ENCODE measurements at regions not wholly inside any gene's neighbourhood (a gene's known extent, or its start where the extent isn't known, plus 50 kb on each side); places are given as distances from the start of the nearest gene placed in this dataset.

DNA sequence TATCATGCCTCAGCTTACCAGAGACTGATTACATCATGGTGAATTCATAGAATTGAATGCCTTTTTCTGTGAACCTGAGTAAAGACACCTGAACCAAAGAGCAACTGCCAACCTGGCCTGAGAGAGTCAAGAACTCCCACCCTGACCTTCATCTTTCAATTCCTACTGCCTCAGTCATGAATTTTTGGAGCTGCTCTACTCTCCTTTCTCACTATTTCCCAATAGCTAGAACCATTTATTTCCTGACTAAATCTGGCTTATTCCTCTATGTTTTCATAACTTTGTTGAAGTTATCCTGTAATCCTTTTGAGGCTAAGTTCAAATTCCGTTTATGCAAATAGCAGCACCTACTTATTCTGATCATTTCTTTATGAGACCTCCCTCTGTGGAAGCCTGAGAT is 712.4 kb upstream of the UBE2E2 start:
- H3K4me3 ChIP-seq (ENCODE audit: low read depth, low read length) = no peak overlapping the region
- no peaks in the 10 kb centered on the region for H3K36me3 ChIP-seq (ENCODE audit: control insufficient read depth in 2 of 2, insufficient read depth in 1 of 2, low read length in 2 of 2)
- TF ChIP-seq ZNF302 (tag by site-specific recombination; IDR thresholded peaks at IDR 0.05; ENCODE audit: low read depth) (no peak), ZNF121 (tag by site-specific recombination; IDR thresholded peaks at IDR 0.05) (no peak), SCRT1 (tag by site-specific recombination; IDR thresholded peaks at IDR 0.05; ENCODE audit: borderline replicate concordance) (no peak), ZNF776 (tag by site-specific recombination; IDR thresholded peaks at IDR 0.05; ENCODE audit: borderline replicate concordance) (no peak), RBAK (tag by site-specific recombination; IDR thresholded peaks at IDR 0.05) (no peak), ZNF114 (tag by site-specific recombination; IDR thresholded peaks at IDR 0.05) (no peak), REPIN1 (tag by site-specific recombination; IDR thresholded peaks at IDR 0.05; ENCODE audit: low read depth) (no peak), ZNF426 (tag by site-specific recombination; IDR thresholded peaks at IDR 0.05) (no peak), ZSCAN23 (tag by site-specific recombination; IDR thresholded peaks at IDR 0.05) (no peak), ZNF404 (tag by site-specific recombination; IDR thresholded peaks at IDR 0.05) (no peak), PRDM1 (tag by site-specific recombination; IDR thresholded peaks at IDR 0.05) (no peak), ZBTB1 (tag by site-specific recombination; IDR thresholded peaks at IDR 0.05) (no peak), ZNF324 (tag by site-specific recombination; IDR thresholded peaks at IDR 0.05) (no peak), ZBTB20 (tag by site-specific recombination; IDR thresholded peaks at IDR 0.05) (no peak), GLI2 (tag by site-specific recombination; IDR thresholded peaks at IDR 0.05; ENCODE audit: borderline replicate concordance, low read depth) (no peak), ZNF623 (tag by site-specific recombination; IDR thresholded peaks at IDR 0.05) (no peak), ZNF501 (tag by site-specific recombination; IDR thresholded peaks at IDR 0.05) (no peak)
- TF ChIP-seq, protein P1, sequence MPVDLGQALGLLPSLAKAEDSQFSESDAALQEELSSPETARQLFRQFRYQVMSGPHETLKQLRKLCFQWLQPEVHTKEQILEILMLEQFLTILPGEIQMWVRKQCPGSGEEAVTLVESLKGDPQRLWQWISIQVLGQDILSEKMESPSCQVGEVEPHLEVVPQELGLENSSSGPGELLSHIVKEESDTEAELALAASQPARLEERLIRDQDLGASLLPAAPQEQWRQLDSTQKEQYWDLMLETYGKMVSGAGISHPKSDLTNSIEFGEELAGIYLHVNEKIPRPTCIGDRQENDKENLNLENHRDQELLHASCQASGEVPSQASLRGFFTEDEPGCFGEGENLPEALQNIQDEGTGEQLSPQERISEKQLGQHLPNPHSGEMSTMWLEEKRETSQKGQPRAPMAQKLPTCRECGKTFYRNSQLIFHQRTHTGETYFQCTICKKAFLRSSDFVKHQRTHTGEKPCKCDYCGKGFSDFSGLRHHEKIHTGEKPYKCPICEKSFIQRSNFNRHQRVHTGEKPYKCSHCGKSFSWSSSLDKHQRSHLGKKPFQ (tag by site-specific recombination; IDR thresholded peaks at IDR 0.05) = no peak
- TF ChIP-seq, protein P2, sequence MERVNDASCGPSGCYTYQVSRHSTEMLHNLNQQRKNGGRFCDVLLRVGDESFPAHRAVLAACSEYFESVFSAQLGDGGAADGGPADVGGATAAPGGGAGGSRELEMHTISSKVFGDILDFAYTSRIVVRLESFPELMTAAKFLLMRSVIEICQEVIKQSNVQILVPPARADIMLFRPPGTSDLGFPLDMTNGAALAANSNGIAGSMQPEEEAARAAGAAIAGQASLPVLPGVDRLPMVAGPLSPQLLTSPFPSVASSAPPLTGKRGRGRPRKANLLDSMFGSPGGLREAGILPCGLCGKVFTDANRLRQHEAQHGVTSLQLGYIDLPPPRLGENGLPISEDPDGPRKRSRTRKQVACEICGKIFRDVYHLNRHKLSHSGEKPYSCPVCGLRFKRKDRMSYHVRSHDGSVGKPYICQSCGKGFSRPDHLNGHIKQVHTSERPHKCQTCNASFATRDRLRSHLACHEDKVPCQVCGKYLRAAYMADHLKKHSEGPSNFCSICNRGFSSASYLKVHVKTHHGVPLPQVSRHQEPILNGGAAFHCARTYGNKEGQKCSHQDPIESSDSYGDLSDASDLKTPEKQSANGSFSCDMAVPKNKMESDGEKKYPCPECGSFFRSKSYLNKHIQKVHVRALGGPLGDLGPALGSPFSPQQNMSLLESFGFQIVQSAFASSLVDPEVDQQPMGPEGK (tag by site-specific recombination; IDR thresholded peaks at IDR 0.05) = no peak
- TF ChIP-seq, protein P3, sequence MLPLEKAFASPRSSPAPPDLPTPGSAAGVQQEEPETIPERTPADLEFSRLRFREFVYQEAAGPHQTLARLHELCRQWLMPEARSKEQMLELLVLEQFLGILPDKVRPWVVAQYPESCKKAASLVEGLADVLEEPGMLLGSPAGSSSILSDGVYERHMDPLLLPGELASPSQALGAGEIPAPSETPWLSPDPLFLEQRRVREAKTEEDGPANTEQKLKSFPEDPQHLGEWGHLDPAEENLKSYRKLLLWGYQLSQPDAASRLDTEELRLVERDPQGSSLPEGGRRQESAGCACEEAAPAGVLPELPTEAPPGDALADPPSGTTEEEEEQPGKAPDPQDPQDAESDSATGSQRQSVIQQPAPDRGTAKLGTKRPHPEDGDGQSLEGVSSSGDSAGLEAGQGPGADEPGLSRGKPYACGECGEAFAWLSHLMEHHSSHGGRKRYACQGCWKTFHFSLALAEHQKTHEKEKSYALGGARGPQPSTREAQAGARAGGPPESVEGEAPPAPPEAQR (tag by site-specific recombination; IDR thresholded peaks at IDR 0.05) = no peak
- POLR2A ChIA-PET = no interaction called here
- H3K4me1 ChIP-seq (ENCODE audit: control insufficient read depth, insufficient read depth, low read length) = no peaks in the 10 kb centered on the region
- CTCF ChIA-PET = no interaction called here
- H3K9me3 ChIP-seq (ENCODE audit: control insufficient read depth, insufficient read depth, low read depth, low read length) = no peaks in the 10 kb centered on the region
- no peak overlapping the region for H3K27ac ChIP-seq (ENCODE audit: extremely low read depth, low read depth, low read length)

DNA sequence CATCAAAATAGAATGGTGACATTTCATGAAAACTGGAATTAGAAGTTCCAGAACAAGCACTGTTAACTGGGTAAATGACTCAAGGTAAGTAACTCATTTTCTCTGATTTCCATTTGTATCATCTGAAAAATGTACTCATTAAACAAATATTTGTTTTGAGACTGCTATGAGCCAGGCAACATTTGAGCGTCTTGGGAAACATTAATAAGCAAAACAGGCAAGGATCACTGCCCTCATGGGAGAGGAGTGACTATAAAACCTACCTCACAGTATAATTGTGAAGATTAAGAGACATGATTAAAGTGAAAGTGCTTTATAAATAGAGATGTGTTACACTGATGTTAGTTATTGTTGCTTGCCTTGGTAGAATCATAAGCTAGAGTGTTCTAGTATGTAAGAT is 711.8 kb upstream of the UBE2E2 start:
- TF ChIP-seq, protein P4, sequence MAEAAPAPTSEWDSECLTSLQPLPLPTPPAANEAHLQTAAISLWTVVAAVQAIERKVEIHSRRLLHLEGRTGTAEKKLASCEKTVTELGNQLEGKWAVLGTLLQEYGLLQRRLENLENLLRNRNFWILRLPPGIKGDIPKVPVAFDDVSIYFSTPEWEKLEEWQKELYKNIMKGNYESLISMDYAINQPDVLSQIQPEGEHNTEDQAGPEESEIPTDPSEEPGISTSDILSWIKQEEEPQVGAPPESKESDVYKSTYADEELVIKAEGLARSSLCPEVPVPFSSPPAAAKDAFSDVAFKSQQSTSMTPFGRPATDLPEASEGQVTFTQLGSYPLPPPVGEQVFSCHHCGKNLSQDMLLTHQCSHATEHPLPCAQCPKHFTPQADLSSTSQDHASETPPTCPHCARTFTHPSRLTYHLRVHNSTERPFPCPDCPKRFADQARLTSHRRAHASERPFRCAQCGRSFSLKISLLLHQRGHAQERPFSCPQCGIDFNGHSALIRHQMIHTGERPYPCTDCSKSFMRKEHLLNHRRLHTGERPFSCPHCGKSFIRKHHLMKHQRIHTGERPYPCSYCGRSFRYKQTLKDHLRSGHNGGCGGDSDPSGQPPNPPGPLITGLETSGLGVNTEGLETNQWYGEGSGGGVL (tag by site-specific recombination; IDR thresholded peaks at IDR 0.05) = no peak
- TF ChIP-seq ZNF544 (tag by site-specific recombination; IDR thresholded peaks at IDR 0.05) (no peak), KLF1 (tag by site-specific recombination; IDR thresholded peaks at IDR 0.05) (no peak), SP7 (tag by site-specific recombination; IDR thresholded peaks at IDR 0.05) (no peak), ZNF549 (tag by site-specific recombination; IDR thresholded peaks at IDR 0.05) (no peak)
- POLR2A ChIA-PET = no interaction called here
- H3K27ac ChIP-seq (ENCODE audit: extremely low read depth, low read depth, low read length) = no peak overlapping the region
- H3K9me3 ChIP-seq (ENCODE audit: control insufficient read depth, insufficient read depth, low read depth, low read length) = no peaks in the 10 kb centered on the region
- H3K36me3 ChIP-seq (ENCODE audit: control insufficient read depth in 2 of 2, insufficient read depth in 1 of 2, low read length in 2 of 2) = no peaks in the 10 kb centered on the region
- H3K4me3 ChIP-seq (ENCODE audit: low read depth, low read length) = no peak overlapping the region
- CTCF ChIA-PET = no interaction called here
- no peaks in the 10 kb centered on the region for H3K4me1 ChIP-seq (ENCODE audit: control insufficient read depth, insufficient read depth, low read length)

Data from HEK293 (cell line).